ENCODE measurements at regions not wholly inside any gene's neighbourhood (a gene's known extent, or its start where the extent isn't known, plus 50 kb on each side); places are given as distances from the start of the nearest gene placed in this dataset.

GRCh38 chr6:170031684-170032121, 259.2 kb downstream of the DLL1 start:
- no peak for DNase-seq (ENCODE audit: low read depth)

- no peak for DNase-seq (ENCODE audit: low read depth)
Measured at GRCh38 chr6:170030821-170031471, 259.9 kb downstream of the DLL1 start.

GRCh38 chr6:170030284-170030815, 260.5 kb downstream of the DLL1 start:
- no peak for DNase-seq (ENCODE audit: low read depth)

DNA sequence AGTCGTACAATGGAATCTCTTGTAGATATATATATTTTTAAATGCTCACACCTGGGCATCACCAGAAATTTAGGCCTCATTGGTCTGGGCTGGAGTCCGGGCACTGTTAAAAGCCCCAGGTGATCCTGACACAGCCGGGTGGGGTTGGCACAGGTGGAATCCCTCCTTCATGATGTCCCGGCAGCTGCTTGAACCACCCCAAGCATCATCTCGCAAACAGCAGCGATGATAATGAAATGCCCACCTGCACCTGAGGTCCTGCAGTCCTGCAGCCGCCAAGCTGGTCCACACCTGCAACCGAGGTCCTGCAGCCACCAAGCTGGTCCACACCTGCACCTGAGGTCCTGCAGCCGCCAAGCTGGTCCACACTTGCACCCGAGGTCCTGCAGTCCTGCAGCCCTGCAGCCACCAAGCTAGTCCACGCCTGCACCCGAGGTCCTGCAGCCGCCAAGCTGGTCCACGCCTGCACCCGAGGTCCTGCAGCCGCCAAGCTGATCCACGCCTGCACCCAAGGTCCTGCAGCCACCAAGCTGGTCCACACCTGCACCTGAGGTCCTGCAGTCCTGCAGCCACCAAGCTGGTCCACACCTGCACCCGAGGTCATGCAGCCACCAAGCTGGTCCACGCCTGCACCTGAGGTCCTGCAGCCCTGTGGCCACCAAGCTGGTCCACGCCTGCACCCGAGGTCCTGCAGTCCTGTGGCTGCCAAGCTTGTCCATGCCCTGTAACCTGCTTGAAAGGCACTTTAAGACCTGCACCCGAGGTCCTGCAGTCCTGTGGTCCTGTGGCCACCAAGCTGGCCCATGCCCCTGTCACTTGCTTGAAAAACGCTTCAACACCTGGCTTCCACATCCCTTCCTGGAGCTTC, 261.2 kb downstream of the DLL1 start:
- no peak for DNase-seq (ENCODE audit: low read depth)

- DNase-seq (ENCODE audit: low read depth): no peak
Measured at GRCh38 chr6:170028629-170029345, 262.1 kb downstream of the DLL1 start.

GRCh38 chr6:170027647-170028043, 263.2 kb downstream of the DLL1 start:
- no peak for DNase-seq (ENCODE audit: low read depth)

DNA sequence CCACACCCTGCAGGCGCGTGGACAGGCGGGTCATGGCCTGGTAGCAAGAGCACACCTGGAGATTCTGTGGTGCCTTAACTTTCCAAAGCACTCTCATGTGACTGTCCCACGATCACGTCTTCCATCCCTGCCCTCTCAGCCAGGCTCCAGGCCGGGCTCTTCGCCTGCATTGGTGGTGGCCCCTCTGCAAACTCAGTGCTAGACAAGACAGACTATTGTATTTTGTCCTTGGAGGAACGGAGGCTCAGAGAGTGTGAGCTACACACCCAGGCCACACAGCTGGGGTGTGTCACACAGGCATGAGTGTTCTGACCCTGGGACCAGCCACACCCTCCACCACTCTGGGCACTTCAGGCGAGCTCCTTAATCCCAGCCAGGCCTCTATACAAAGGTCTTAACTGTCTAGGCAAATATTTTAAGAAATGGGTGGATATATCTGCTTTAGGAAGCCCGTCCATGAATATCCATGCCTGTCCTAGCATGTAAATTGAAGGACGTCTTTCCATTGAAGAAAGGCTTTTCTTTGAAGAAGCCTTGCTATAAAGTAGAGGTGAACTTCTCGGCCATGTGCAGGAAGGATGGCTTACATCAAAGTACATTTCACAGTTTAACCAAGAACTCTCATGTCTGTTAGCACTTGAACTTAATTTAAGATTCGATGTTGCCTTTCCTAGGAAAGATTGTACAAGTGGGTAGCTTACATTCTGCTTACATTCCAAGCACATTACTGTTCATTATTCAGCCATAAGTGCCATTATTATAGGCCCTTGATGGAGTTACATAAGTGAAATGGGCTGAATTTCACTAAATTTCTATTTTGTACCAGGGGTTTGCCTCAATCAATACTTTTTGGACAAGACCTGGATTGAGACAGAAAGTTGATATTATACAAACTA, 263.9 kb downstream of the DLL1 start:
- DNase-seq (ENCODE audit: low read depth): no peak

- no peak for DNase-seq (ENCODE audit: low read depth)
Measured at GRCh38 chr6:170025935-170026750, 264.7 kb downstream of the DLL1 start.

DNA sequence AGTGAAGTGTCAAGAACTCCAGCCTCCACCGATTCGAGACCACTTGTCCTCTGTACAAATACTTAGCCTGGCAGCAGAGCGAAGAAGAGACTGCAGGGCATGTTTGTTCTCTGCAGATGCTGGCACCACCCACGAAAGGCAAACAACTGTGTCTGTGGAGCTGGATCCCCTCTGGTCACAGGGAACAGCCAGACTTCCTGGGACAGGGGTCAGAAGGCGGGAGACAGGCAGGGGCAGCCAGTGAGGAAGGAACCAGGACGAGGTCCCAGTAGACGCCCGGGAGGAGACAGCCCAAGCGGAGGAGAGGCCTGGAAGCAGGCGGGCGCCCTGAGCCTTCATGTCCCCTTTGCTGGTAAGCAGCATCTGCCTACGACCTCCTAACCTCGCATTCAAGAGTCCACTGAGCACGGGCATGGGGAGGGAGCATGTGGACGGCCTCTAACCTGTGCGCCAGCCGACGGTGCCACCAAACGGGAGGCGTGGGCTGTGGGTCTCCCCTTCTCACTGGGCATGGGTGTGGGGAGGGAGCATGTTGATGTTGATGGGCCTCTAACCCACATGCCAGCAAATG, 265.5 kb downstream of the DLL1 start:
- DNase-seq (ENCODE audit: low read depth): no peak

GRCh38 chr6:170024940-170025339, 265.9 kb downstream of the DLL1 start:
- no peak for DNase-seq (ENCODE audit: low read depth)

GRCh38 chr6:170023620-170024521, 267.0 kb downstream of the DLL1 start:
- no peak for DNase-seq (ENCODE audit: low read depth)

GRCh38 chr6:170022827-170023619, 267.9 kb downstream of the DLL1 start:
- no peak for DNase-seq (ENCODE audit: low read depth)

DNA sequence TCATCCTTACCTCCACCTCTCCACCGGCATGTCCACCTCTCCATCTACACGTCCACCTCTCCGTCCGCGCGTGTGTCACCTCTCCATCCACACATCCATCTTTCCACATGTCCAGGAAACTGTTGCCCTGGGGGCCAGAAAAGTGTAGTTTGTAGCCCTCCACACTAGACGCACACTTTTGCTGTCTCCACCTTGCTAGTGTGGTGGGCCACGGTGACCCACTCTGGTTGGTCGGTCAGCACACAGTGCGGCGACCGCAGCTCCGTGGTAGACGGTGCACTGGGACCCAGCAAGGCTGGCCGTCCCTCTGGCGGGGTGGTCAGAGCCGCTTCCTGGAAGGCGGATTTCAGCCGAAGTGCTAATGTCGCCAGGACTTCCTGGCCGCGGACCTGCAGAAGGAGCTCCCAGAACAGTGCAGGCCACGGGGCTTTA, 268.6 kb downstream of the DLL1 start:
- no peak for DNase-seq (ENCODE audit: low read depth)

DNA sequence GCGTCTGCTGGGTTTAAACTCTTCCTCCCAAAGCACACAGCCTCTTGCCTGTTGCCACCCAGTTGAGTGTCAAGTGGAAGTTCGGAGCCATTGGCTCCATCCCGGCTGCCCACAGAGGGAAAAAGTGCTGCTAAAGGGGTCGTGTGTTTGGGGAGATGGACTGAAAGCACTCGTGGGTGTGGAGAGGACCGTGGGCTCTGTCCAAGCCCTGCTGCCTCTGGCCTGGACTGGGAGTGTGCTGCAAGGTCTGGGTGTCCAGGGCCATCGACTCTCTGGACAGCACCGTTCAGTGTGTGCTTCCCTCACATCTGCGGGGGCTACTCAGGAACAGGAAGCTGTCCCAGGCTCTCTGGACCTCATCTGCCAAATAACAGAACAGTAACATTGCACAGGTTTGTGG, 269.3 kb downstream of the DLL1 start:
- DNase-seq (ENCODE audit: low read depth): no peak

DNA sequence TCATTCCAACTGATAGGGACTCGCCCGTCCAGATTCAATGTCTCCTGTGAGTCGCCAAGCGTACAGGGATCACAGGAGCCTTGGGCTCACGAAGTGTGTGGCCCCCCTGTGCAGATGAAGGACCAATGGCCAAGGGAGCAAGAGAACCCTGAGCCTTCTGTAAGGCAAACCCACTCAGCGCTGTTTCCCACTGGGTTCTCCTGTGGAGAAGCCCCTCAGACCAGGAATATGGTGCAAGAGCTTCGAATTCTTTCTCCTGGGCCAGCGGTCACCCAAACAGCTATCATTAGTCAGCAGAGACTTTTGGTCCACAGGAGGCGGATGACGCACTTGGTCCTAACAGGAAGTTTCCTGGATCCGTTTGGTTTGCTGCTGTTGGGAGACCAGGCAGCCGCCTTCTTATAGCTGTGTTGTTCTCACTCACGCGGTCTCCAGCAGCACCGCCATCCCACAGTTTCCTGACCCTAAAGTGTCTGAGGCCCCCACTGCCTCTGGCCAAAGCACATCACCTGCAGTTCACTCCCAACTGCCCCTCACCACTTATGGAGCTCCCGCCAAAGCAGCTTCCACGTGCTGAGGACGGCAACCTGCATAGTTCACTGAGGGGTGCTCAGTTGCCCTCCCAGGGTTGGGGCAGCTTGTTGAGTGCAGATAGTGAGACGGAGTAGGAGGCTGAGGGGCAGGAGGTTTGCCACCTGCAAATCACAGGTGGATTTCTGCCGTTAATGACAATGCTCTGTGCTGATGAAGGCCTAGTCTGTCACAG, 268.6 kb downstream of the ERMARD start:
- DNase-seq (ENCODE audit: low read depth): no peak

GRCh38 chr6:170018936-170019817, 267.8 kb downstream of the ERMARD start:
- DNase-seq (ENCODE audit: low read depth): no peak
